Brain pericyte (primary cell): ENCODE measurements at regions not wholly inside any gene's neighbourhood (a gene's known extent, or its start where the extent isn't known, plus 50 kb on each side); places are given as distances from the start of the nearest gene placed in this dataset.
"Not testable (repeated sequence)": the region's sequence is repeated elsewhere in the genome, so short reads cannot be mapped to it uniquely, and the experiment has no call there.

Experiments used
- DNase-seq: peaks from one replicate; pipeline ENCODE4 v3.0.0-alpha.2; 2012; ENCODE audit warnings: low read depth, low spot score

DNA sequence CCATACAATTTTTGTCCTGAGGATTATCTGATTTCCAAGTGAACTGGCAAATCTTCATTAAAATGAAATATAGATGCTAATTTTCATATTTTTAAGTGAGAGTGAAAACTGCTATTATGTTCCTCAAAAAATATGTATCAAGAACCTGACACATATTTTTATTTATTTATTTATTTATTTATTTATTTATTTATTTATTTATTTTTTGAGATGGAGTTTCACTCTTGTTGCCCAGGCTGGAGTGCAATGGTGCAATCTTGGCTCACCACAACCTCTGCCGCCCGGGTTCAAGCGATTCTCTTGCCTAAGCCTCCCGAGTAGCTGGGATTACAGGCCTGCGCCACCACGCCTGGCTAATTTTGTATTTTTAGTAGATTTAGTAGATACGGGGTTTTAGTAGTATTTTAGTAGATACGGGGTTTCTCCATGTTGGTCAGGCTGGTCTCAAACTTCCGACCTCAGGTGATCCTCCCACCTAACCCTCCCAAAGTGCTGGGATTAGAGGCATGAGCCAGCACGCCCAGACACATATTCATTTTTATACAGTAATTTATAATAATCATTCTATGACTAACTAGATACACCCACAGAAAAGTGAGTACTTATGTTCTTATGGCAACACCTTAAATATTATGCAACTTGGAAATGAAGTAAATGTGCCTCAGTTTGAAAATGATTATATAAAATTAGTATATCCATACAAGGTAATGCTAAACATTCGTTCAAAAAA, 248.3 kb downstream of the CDH7 start:
- not testable (repeated sequence) for DNase-seq

GRCh38 chr18:65995206-65995605, 244.4 kb downstream of the CDH7 start:
- DNase-seq = no peak

GRCh38 chr18:65994302-65994701, 243.5 kb downstream of the CDH7 start:
- no peak for DNase-seq

DNA sequence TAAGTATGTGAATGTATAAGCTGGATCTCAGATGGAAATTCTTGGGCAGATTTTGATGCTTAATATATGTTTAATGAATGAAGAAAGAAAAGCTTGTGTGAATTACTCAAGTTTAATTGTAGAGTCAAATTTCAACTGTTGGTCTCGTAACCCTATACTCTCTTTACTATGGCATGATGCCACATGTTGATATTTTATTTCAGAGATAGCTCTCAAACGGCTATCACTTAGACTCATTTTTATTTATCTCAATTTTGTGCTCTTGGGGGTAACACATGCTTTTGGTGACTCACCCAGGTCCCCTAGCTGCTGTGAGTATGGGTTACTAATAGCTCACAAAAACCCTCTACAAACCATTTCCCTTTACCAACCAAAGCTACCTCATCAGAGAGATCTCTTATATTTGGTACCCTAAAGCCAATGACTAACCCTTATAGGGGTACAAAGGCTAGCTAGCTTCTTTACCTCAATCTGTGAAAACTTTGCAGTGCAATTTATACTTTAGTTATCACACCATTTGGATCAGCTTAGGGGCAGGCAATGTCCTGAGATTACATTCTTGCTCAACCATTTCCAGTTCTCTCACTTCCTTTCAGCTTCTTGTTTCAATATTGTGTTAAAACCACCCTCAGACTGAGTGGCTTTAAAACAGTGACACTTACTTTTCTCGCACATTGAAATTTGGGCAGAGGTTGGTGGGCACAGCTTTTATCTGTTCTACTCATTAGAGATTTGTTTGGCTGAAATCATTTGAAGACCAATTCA, 240.3 kb downstream of the CDH7 start:
- DNase-seq = no peak

- no peak for DNase-seq
These were observed 239.4 kb downstream of the CDH7 start for GRCh38 chr18:65990174-65990690.

GRCh38 chr18:65988972-65989371, 238.2 kb downstream of the CDH7 start:
- DNase-seq = no peak

DNA sequence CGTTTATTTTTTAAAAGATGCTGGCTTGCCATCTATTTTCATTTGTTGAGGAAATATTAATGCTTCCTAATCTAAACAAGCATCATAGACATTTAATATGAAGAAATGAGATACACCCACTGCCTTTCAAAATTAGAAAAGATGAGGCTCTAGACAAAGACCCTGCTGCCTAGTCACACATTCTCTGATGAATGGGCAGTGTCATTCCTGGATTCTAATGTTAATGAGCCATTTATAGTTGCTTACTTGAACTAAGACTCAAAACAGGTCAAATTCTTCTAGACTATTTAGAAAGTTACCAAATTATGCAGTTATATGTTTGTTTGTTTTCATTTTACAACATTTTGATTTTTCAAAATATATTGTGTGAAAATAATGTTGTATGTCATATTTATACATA, 237.6 kb downstream of the CDH7 start:
- no peak for DNase-seq

DNA sequence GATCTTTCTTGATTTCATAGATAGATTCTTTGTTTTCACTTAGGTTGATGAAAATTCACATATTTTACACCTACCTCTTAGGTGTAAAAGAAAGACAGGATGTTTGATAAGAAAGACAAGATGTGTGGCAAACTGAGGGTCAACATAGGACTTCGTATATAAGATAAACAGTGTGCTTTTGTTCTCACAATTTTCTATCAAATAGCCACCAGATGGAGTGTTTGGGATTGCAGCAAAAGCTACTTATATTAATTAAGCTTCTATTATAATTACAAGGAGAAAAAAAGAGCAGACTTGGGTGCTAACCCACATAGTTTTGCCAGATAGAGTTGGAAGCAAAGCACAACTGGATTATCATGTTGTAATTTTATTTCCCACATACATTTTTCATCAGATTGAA, 232.9 kb downstream of the CDH7 start:
- DNase-seq = no peak

DNA sequence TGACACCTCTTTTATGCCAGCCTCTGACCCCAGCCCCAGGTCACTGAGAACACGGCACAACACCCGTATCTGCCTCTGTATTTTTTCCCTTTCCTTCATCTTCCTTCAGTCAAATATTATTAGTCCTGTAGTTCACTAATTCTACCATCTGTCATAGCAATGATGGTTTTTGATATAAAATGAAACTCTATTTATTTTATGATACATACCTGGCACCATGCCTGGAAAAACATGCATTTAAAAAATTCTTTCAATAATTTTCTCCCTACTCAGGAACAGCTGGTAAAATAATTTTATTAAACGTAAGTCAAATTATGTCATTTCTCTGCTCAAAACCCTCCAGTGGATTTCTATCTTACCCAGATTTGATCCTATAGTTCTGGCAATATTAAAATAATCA, 224.7 kb downstream of the CDH7 start:
- no peak for DNase-seq

DNA sequence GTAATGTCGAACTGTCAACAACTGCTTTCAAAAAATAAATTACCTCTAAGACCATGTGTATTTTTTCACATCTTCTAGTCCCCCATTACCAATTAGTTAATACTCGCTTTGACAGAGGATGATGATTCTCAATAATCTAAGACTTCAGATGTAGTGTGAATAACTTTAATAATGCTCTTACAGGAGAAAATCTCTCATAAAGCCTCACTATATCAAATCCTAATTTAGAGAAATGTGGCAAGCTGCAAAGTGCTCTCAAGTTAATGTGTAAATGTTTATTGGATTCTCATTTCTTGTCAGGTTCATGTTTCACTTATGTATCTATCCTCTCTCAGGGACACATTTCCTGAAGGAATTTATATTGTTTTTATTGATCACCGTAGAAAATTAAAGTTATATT, 223.9 kb downstream of the CDH7 start:
- no peak for DNase-seq

- no peak for DNase-seq
These were observed 217.6 kb downstream of the CDH7 start for GRCh38 chr18:65968239-65969004.

GRCh38 chr18:65955747-65956146, 204.9 kb downstream of the CDH7 start:
- DNase-seq = no peak

DNA sequence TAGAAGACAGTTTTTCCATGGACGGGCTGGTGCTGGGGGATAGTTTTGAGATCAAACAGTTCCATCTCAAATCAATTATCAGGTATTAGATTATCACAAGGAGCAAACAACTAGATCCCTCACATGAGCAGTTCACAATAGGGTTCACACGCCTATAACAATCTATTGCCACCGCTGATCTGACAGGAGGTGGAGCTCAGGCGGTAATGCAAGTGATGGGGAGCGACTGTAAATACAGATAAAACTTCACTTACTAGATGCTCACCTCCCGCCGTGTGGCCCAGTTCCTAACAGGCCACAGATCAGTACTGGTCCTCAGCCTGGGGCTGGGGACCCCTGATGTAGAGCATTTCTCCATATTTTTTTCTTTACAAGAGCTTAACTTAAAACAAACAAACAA, 203.6 kb downstream of the CDH7 start:
- DNase-seq = no peak

DNA sequence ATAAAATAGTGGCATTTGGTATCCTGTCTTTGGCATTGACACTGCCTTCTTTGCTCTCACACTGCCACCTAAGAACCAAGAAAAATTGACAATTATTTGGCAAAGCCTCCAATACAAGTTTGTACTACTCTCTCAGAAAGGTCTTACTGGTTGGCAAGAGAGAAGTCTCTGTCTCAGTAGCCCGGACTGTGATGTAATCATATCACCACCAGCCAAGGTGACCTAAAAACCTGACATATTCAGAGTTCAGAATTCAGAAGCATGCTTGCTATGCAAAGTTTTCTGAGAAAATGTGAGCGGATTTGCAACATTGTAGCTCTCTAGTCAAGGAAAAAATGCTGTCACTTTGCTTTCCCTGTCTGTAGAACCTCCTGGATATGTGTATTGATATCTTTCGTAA, 196.0 kb downstream of the CDH7 start:
- no peak for DNase-seq

- no peak for DNase-seq
These were observed 192.5 kb downstream of the CDH7 start for GRCh38 chr18:65943268-65943667.

- no peak for DNase-seq
These were observed 192.0 kb downstream of the CDH7 start for GRCh38 chr18:65942854-65943253.

- no peak for DNase-seq
These were observed 191.3 kb downstream of the CDH7 start for GRCh38 chr18:65942104-65942503.

GRCh38 chr18:65941482-65941881, 190.7 kb downstream of the CDH7 start:
- DNase-seq = no peak
